HG03139 (cell line): ENCODE measurements at regions not wholly inside any gene's neighbourhood (a gene's known extent, or its start where the extent isn't known, plus 50 kb on each side); places are given as distances from the start of the nearest gene placed in this dataset.
"Not testable (repeated sequence)": the region's sequence is repeated elsewhere in the genome, so short reads cannot be mapped to it uniquely, and the experiment has no call there.

Source experiments
- ATAC-seq: cut with Tn5 transposase; IDR thresholded peaks from one replicate; pipeline ENCODE4 v1.9.1; 2021; ENCODE audit not compliant: unreplicated experiment

DNA sequence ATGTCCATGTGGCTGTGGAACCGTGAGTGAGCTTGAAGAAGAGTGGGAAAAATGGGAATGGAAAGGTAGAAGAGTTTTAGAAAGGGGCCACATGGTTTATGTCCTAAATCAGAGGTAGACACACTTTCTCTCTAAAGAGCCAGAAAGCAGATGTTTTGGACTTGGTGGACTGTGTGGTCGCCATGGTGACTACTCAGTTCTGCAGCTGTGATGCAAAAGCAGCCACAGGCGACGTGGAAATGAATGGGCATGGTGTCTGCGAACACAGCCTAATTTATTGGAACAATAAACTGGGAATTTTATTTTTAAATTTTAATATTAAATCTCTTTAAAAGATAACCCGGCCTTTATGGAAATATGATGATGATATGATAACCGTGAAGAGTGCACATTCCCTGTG lies 386.0 kb upstream of the FAT1 start:
- ATAC-seq, result no peak

DNA sequence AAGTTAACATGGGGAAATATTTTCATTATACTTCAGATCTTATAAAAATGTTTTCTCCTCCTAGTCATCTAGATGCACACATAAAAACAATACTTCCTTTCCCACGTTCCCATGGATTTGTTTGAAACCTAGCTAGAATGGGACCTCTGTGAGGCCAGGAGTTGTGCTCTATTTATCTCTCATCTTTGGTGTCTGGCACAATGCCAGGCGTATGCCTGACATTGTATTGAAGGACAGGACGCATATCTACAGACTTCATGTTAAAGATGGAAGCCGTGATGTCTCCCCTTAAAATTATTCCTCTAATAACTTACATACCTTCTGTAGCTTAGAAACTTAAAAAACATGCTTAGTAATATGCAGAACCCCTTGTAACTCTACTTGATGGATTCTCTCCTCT lies 394.5 kb upstream of the FAT1 start:
- no peak for ATAC-seq

DNA sequence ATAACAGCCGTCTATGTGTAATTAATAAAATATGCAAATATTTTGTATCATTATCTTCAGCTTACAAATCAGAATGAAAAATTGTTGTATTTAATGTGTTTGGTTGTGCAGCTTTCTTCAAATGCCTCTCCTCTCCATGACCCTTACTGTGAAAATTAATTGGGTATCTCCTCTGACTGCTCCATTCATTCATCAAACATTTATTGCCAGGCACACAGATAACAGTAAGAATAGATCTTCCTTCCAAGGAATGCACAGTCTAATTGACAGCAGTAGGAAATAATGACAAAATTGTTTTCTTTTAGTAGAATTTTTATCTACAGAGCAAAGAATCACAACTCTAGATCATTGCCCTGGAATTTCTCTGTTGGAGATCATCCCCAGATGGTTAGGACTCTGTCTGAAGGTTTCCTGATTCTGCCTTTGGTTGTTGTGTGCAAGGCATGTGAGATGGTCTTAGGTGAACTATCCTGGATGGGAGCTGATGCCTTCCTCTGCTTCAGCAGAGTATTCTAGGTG lies 395.0 kb upstream of the FAT1 start:
- ATAC-seq, result no peak

DNA sequence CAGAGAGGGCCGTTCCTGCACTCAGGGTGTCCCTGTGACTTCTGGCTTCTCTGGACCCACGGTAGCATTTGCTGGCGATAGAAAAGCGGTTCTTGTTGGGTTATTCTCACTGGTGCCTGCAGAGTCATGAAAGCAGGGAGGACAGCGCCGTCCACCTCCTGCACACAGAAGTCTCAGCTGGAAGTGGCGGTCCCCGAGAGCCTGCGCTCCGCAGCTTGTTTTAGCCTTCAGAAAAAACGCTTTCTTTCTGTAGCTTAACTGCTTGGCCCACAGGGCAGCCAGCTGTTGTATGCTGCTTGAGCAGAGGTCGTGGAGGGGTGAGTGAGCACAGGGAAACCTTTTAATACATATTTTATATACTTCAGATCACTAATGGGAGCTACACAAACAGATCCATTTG lies 400.7 kb upstream of the FAT1 start:
- ATAC-seq, result no peak

DNA sequence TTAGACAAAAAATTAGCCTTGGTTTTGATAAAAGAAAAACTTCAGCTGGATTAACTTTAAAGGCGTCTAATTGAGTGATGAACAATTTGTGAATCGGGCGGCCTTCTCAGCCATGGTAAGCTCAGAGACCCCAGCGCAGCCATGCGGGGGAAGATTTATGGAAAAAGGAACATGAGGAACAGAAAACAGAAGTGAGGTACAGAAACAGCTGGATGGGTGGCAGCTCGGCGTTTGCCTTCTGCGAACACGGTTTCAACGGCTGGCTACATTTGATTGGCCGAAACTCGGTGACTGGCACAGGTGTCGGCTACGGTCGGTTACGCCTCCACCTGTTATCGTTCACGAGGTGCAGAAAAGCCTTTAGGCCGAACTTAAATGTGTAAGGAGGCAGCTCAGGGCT lies 401.4 kb upstream of the FAT1 start:
- no peak for ATAC-seq

DNA sequence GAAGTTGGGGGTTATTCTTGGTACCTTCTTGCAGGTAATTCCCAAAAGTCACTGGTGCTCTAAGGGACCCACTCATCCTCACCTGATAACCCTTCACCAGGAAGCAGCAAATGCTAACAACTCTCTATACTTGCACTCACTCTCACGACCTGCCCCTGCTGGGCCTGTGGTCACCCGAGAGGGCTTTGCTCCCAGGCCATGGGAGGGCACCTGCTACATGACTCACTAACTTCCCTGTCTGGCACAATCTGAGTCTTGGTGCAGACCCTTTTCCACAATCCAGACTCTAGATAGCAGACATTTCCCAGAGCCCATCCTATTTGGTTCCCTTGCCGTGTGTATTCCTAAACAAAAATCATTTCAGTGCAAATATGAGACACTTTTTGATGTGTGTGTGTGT lies 403.8 kb upstream of the FAT1 start:
- ATAC-seq, result no peak

DNA sequence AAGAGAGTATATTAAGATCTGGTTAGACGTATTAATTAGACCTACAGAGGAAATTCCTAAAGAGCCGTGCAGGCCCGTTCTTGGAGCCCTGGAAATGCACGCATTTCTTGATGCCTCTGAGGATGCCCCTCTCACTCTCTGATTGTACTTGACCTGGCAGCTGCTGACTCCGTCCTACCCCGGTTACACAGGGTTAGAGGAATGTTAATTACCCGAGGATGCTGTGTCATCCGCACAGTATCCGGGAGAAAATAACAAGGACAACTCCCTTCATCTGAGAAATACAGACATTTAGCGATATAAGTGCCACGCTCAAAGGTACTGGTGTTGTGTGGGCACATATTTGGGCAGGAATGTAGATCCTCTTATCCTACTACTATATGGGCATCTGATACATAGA lies 404.6 kb upstream of the FAT1 start:
- ATAC-seq, result no peak

DNA sequence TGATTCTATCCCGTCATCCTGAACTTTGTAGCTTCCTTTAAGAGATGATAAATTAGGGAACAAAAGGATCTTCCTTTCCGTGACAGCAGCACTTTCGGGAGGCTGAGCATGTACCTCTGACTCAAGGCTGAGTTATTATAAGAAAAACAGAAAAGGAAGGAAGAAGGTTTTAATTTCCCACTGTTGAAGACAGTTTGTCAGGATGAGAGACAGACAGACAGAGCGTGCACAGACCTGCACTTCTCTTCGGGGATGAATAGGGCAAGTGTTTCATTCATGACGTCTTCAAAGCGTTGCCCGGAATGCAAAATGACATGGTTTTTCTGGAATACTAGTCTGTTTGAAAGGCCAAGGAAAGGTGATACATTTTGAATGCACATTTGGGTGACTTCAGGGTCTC lies 405.3 kb upstream of the FAT1 start:
- no peak for ATAC-seq

DNA sequence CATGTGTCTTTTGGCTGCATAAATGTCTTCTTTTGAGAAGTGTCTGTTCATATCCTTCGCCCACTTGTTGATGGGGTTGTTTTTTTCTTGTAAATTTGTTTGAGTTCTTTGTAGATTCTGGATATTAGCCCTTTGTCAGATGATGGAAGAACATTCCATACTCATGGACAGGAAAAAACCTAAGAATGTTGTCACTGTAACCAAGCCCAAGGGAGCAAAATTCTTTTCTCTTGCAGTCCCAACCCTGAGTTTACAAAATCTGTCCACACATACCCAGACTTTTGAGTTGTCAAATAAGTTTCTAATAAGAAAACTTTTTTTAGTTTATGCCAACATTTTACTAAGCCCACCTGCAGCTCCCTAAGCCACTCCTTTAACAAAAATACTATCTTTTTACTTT lies 408.2 kb upstream of the FAT1 start:
- ATAC-seq, result not testable (repeated sequence)

DNA sequence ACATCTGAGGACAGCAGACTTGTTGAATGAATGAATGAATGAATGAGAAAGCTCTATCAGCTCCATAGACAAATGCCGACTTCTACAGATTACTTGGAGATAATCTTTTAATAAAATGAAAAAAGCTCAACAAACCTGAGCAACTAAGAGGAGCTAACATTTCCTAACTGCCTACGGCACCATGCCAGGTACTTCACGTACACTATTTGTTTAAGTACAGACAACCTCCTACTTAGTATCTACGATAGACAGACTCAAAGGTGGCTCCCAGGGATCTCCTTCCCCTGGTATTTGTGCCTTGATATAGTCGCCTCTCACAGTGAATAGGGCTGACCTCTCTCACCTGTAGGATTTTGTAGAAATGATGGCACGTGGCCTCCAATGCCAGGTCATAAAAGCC lies 412.2 kb upstream of the FAT1 start:
- no peak for ATAC-seq

DNA sequence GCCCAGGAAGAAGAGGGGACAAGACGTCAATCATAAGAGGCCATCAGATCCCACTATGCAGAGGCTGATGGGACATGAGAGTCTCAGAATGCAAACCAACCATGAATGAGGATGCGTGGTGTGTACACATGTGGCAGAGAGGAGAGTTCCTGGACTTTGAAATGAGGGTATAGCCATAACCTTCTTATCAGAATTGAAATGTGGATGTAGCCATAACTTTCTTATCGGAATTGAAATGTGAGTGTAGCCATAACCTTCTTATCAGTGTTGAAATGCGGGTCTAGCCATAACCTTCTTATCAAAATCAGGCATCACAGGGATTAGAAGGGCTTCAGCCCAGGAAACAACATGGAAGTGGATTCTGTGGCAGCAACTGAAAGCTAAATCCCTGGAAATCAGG lies 415.5 kb upstream of the FAT1 start:
- ATAC-seq, result no peak

DNA sequence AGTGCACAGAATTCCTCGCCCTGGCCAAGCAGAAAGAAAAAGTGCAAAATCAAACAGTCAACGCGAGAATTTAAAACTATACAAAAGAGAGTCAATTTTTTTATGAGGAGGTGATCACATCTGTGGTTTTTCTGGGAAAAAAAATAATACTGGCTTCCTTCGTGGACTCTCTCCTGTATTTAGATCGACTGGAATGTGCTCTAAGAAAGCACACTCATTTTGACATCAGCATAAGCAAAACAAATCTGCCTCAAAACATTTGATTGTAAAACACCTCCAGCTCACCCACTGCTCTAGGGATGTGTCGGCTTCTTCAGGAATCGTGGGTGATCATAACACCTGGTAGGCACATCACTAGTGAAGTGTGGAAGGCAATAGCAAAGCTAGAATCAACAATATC lies 417.4 kb upstream of the FAT1 start:
- no peak for ATAC-seq

DNA sequence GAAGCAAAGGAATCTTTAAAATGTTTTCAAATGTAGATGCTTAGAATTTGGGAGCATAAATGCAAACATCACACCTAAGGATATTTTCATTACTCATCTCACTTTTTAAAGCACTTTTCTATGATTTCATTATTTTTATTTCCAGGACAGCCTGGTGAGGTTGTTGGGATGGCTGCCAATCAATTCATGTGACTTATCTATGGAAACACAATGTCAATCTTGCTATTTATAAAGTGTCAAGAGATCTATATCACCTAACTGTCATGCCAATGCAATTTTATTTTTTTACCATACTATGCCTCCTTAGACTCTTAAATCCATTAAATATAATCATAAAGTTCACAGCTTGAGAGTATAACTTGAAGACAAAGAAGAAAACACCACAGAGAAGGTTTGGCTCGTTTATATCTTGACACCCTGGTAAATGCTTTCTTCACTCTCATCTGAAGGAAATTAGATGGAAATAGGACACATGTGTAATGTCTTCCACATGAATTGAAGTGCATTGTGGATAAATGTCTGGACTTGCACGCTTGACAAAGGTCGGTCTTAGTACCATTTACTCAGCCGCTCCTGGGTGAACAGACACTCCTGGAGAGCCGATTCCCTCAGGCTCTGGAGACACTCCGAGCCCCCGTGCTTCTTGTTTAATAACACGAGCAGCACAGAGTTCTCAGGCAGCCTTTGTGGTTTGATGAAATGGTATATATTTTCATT lies 425.7 kb upstream of the FAT1 start:
- ATAC-seq, result no peak

DNA sequence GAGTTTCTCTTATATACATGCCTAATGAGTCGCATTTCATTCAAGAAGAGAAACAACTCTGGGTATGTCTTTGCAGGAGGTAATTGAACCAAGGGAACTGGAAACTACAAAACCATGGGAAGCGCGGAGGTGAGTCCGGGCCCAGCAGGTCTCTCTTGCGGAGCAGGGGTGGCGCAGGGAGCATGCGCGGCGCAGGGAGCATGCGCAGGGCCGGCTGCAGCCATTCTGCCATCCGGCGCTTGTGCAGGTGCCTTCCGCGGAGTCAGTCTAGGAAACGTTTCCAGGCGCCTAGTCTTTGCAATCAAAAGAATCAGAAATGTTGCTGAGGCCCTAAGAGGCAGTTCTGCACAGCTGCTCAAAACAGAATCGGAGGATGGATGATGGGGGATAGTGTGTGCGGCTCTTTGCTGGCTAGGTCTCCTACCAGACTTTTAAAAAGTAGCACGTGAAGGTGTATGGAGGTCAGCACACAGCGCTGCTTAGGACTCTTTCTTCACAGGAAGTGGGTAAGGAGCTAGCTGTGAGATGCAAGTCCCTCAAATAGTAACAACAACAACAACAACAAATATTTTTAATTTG lies 433.8 kb upstream of the FAT1 start:
- ATAC-seq, result no peak

DNA sequence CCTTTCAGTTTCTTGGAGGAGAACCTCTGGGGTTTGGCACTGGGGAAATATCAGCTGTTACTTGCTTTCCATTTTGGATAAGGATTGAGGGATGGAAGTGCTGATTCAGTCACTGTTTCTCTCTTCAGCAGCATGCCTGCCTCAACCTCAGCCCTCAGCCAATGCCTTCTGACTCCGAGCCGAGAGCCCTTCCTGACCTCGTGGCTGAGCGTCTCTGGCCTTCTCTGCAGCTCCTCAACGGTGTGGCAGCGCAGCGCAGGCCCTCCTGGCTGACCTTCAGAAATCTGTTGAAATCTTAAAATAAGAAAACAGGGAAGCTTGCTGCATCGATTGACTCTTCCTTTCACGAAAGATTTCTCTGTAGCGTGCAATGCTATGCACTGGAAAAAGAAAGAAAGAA lies 434.3 kb upstream of the FAT1 start:
- no peak for ATAC-seq

DNA sequence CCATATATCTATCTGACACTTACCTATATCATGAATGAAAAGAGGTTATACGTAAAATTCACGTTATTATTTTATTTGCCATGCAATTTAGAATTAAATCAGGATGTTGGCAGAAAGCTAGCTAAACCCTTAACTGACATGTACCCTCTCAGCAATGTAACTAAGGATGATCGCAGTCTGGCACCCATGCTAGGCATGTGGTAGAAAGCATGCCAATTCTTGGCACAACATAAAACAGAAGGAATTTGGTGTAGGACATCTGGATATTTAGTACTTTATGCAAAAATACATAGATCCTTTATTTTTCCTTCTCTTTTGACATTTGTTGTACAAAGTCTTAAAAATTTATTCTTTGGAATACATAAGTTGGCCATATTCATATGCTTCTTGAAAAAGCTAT lies 436.8 kb upstream of the FAT1 start:
- ATAC-seq, result no peak

DNA sequence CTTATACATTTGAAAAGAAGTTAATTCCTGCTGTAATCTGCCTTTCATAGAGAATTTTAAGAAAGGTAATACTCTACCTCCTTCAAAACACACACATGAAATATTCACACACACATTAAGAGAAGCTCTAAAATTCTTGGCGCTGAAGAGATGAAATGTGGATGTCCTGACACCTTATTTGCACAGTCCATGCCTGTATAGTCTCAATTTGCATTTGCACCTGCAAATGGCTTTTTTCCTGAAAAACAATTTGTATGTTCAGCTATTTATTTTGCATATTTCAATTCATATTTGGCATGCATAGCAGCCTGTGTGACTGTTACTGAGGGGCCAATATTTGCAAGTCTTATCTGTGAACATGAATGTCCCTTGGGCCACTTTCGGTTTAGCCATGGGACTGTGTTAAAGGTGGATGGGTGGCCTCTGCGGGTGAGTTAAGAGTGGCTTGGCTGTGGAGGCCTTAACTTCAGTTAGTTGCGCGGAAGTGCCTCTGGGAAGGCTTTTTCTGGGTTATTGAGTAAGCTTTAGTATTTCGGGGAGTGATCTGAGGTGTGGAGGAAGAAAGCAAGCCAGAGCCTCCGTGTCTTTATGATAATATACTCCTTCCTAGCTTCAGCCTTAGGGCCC lies 443.3 kb upstream of the FAT1 start:
- no peak for ATAC-seq

DNA sequence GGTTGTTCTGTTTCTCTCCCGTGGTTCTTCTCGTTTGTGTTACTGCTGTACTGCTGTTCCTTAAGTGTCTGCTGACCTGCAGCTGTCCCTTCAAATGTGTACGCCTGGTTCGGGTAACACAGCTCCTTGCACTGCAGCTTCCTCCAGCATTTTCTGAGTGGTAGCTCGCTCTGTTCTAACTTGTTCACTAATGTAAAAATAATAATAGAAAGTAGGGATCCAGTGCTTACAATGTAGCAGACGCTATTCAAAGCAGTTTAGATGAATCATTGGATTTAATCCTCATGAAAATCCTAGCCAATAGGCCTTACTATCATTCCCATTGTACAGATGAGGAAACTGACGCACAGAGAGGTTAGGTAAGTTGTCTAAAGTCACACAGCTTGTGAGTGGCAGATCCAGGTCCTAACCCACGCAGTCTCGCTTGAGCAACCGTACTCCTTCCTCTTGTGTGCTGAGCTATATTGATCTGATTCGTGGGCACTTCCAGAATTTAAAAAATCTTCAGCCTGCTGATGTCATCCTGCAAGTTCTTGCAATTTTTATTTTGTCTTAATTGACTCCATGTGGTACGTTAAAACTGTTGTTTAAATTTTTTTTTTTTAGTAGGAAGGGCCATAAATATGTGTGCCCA lies 448.2 kb upstream of the FAT1 start:
- no peak for ATAC-seq

DNA sequence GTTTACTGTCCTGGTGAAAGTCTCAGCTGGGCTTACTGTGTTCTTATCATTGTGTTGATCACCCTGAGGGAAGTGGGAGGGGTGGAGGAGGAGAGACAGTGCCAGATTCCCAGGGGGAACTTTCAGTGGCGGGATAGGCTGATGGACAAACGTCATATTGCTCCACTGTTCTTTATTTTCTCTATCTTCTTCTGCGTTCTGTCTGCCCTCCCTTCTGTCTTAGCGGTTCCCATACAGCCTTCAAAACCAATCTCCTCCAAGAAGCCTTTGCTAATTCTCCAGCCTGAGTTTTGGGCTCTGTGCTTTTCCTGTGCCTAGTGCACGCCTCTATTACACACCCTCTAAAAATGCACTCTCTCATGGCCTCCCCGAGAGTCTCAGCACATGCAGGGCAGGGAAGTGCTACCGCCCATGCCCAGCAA lies 448.7 kb upstream of the FAT1 start:
- ATAC-seq, result no peak

DNA sequence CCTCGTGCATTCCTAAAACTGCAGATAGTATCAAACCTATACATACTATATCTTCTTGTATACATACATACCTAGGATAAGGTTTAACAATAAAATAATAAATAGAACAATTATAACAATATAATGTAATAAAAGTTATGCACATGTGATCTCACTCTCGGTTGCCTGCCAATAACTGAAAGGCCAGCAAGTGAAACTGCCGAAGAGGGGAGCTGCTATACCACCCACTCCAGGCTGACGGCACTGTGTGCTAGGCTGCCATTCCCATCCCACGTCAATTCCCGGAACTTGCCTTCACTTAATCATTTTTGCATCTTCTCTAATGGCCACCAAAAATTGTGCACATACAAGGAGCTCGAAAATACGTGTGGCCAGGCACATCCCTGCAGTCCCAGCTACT lies 451.1 kb upstream of the FAT1 start:
- no peak for ATAC-seq

DNA sequence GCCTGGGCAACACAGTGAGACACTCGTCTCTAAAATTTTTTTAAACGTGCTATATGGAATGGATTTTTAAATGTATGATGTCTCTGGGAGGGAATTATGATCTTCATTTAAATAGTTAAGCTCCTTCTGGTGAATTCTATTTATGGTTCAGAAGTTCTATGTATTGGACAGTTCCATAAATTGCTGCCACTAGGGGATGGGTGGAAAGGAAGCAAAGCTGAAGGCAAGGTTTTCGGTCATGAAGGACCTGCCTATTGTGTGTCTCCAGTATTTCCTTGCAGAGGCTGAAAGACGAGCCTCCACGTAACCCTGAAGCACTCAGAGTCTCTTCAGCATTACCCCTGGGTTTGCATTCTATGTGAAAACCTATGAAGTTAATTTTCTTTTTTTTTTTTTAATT lies 451.5 kb upstream of the FAT1 start:
- no peak for ATAC-seq

DNA sequence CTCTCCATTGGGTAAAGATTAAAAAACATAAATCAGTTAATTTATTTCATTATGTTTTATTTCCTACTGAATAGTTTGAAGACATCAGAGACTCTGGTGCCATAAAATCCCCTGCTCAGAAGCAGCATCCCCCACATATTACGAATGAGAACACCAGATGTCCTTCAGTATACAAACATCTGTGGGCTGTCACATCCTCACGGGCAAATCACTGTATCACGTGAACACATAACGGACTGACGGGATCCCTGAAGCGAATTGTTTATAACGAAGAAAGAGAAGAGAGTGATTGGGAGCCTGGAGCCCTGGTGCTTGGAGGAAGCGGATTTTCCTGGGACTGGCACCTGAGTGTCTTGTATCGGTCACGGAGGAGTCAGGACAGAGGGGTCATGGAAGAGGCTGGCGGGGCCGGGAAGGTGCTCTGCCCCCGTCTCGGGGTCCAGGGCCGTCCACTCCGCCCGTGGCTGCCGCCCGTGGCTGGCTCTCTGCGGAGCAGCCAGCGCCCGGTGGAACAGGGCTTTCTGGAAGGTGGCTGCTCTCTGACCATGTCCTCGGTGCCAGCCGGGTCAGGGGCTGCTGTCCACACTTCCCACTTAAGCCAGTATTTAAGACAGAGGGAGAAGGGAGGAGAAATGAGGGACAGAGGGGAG lies 452.7 kb upstream of the FAT1 start:
- no peak for ATAC-seq
